Mesothelial cell of epicardium (in vitro differentiated cells): ENCODE measurements at regions not wholly inside any gene's neighbourhood (a gene's known extent, or its start where the extent isn't known, plus 50 kb on each side); places are given as distances from the start of the nearest gene placed in this dataset.

Experiments
- DNase-seq, 2 experiments: peaks; one replicate each; pipeline ENCODE4 v3.0.0; 2021; ENCODE audit warnings: low spot score in 2 of 2; ENCODE audit not compliant: unreplicated experiment in 2 of 2
- H3K27ac Mint-ChIP-seq: 2 replicates; pipeline ENCODE4 v1.8.0; 2021; ENCODE audit warnings: mixed read lengths
- H3K27me3 Mint-ChIP-seq: 2 replicates; pipeline ENCODE4 v1.8.0; 2021; ENCODE audit warnings: low read depth, mixed read lengths
- H3K36me3 Mint-ChIP-seq: 2 replicates; pipeline ENCODE4 v1.8.0; 2021; ENCODE audit warnings: mixed read lengths
- H3K4me1 Mint-ChIP-seq: 2 replicates; pipeline ENCODE4 v1.8.0; 2021; ENCODE audit warnings: mixed read lengths
- H3K4me3 Mint-ChIP-seq: 2 replicates; pipeline ENCODE4 v1.8.0; 2021; ENCODE audit warnings: mild to moderate bottlenecking, moderate library complexity, mixed read lengths
- H3K9me3 Mint-ChIP-seq: 2 replicates; pipeline ENCODE4 v1.8.0; 2021; ENCODE audit warnings: mixed read lengths
- TF ChIP-seq, protein P1 (sequence below): fragments of 200-600 bp; sonication (generic); IDR thresholded peaks from one replicate; pipeline ENCODE4 v1.5.0; 2021; ENCODE audit warnings: antibody characterized with exemption; ENCODE audit not compliant: unreplicated experiment

GRCh38 chr1:221029981-221030649, 150.9 kb downstream of the HLX start:
- Mint-ChIP-seq H3K4me1 (peaks cover 30% of the 10 kb centered on the region), H3K27ac (peak overlapping the region; percentile 59), H3K27me3 (peaks cover 12% of the 10 kb centered on the region), H3K36me3 (no peaks in the 10 kb centered on the region), H3K9me3 (no peaks in the 10 kb centered on the region), H3K4me3 (no peak overlapping the region)
- TF ChIP-seq, protein P1, sequence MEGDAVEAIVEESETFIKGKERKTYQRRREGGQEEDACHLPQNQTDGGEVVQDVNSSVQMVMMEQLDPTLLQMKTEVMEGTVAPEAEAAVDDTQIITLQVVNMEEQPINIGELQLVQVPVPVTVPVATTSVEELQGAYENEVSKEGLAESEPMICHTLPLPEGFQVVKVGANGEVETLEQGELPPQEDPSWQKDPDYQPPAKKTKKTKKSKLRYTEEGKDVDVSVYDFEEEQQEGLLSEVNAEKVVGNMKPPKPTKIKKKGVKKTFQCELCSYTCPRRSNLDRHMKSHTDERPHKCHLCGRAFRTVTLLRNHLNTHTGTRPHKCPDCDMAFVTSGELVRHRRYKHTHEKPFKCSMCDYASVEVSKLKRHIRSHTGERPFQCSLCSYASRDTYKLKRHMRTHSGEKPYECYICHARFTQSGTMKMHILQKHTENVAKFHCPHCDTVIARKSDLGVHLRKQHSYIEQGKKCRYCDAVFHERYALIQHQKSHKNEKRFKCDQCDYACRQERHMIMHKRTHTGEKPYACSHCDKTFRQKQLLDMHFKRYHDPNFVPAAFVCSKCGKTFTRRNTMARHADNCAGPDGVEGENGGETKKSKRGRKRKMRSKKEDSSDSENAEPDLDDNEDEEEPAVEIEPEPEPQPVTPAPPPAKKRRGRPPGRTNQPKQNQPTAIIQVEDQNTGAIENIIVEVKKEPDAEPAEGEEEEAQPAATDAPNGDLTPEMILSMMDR, result no peak
- DNase-seq, result no peak

DNA sequence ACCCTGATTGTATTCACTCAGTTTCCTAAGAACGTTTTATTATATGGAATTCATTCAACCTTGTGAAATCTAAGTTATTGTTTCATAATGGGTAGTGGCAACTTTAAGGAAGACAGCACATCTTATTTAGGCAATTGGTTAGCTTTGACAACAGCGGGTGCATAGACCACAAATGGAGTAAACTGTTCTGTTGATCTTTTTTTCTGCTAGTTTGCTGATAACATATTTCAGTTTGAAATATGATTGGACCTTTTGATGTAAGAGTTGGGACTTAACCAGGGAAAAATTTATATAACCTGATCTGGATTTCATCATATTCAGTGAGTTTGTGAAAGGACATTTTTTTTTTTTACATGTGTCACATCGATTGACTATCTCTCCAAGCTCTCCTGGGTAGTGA, 151.7 kb downstream of the HLX start:
- Mint-ChIP-seq H3K27me3 (peaks cover 20% of the 10 kb centered on the region), H3K9me3 (no peaks in the 10 kb centered on the region), H3K27ac (no peak overlapping the region), H3K4me3 (no peak overlapping the region), H3K36me3 (no peaks in the 10 kb centered on the region), H3K4me1 (peaks cover 30% of the 10 kb centered on the region)
- TF ChIP-seq, protein P1, result no peak
- no peak for DNase-seq

DNA sequence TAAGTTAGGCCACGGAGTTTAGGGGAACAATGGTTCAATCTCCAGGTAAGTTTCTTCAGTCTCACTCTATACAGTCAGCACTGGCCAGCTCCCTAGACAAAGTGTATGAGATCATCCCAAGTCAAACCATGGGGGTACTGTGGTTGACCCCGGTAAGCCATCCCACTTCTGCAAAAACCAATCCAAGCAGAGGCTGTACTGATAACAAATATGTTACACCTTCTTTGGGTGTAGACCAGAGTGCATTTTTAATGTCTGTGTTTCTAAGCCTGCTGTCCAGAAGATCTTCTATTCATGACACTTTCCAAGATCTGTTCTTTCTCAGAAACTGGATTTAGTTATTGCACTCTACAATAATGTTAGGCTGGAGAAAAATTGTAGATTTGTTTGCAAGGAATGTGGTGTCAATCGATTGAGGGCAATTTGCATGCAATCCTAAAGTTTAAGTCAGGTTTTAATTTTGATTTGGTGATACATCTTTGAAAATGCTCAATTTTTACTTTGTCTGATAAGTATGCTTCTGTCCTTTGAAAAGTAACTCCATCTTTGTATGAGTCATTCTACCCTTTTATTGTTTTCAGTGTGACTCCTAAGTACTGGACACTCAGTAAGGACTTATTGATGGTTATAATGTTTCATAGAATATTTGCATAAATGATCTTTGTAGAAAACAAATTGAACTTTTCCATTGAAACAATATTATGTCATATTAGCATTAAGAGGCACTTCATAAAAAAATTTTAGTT, 152.4 kb downstream of the HLX start:
- no peak overlapping the region for H3K27ac Mint-ChIP-seq
- no peak for DNase-seq
- H3K9me3 Mint-ChIP-seq, result no peaks in the 10 kb centered on the region
- no peak overlapping the region for H3K4me3 Mint-ChIP-seq
- peaks cover 30% of the 10 kb centered on the region for H3K4me1 Mint-ChIP-seq
- H3K27me3 Mint-ChIP-seq, result peaks cover 17% of the 10 kb centered on the region
- TF ChIP-seq, protein P1, result no peak
- no peaks in the 10 kb centered on the region for H3K36me3 Mint-ChIP-seq

DNA sequence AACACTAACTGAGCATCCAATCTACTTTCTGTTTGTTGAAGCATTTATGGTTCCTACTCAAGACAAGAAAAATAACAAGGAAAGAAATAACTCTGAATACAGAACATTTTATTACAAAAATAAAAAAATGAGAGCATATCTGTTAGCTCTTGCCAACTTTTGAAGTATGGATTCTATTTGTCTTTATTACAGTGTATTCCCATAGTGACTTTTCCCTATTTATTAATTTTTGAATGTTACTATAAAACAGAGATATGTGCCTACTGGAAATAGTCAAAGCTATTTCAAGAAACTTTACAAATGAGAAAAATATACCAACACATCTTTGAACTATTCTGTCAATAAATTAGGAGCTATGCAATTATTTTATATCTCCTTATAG, 153.0 kb downstream of the HLX start:
- no peak overlapping the region for H3K4me3 Mint-ChIP-seq
- TF ChIP-seq, protein P1, result no peak
- peaks cover 5% of the 10 kb centered on the region for H3K9me3 Mint-ChIP-seq
- no peak for DNase-seq
- H3K27me3 Mint-ChIP-seq, result peaks cover 18% of the 10 kb centered on the region
- peaks cover 30% of the 10 kb centered on the region for H3K4me1 Mint-ChIP-seq
- no peaks in the 10 kb centered on the region for H3K36me3 Mint-ChIP-seq
- H3K27ac Mint-ChIP-seq, result no peak overlapping the region

- Mint-ChIP-seq H3K4me1 (peaks cover 30% of the 10 kb centered on the region), H3K27me3 (peaks cover 19% of the 10 kb centered on the region)
These were observed 153.5 kb downstream of the HLX start for GRCh38 chr1:221032637-221033280.

More at GRCh38 chr1:221032637-221033280, 153.5 kb downstream of the HLX start:
- Mint-ChIP-seq H3K36me3 (no peaks in the 10 kb centered on the region), H3K4me3 (no peak overlapping the region), H3K9me3 (peaks cover 11% of the 10 kb centered on the region), H3K27ac (no peak overlapping the region)
- no peak for DNase-seq
- TF ChIP-seq, protein P1, result no peak
